MM.1S (cell line): ENCODE measurements at regions not wholly inside any gene's neighbourhood (a gene's known extent, or its start where the extent isn't known, plus 50 kb on each side); places are given as distances from the start of the nearest gene placed in this dataset.

Source experiments
- DNase-seq: peaks from one replicate; pipeline ENCODE4 v3.0.0-alpha.2; 2015
- H2AFZ ChIP-seq: fragments of 300-600 bp; sonication (generic); 2 replicates; pipeline ENCODE4 v1.6.0; 2016; ENCODE audit warnings: antibody characterized with exemption, low read length
- H3F3A ChIP-seq: fragments of 300-600 bp; sonication (generic); 2 replicates; pipeline ENCODE4 v1.6.1; 2016; ENCODE audit warnings: mild to moderate bottlenecking, antibody characterized with exemption, low read length, moderate library complexity, mixed read lengths; ENCODE audit not compliant: insufficient read depth
- H3K27ac ChIP-seq: fragments of 300-600 bp; sonication (generic); 2 replicates; pipeline ENCODE4 v1.5.1; 2016; ENCODE audit warnings: mild to moderate bottlenecking, low read length
- H3K27me3 ChIP-seq: fragments of 300-600 bp; sonication (generic); replicated peaks from 2 replicates; pipeline ENCODE4 v1.6.0; 2016; ENCODE audit warnings: low read length; ENCODE audit not compliant: insufficient read depth
- H3K36me3 ChIP-seq: fragments of 300-600 bp; sonication (generic); replicated peaks from 2 replicates; pipeline ENCODE4 v1.6.1; 2016; ENCODE audit warnings: mild to moderate bottlenecking, low read length, mixed read lengths; ENCODE audit not compliant: insufficient read depth
- H3K4me1 ChIP-seq: fragments of 300-600 bp; sonication (generic); 2 replicates; pipeline ENCODE4 v1.6.1; 2016; ENCODE audit warnings: low read length, mixed read lengths
- H3K4me2 ChIP-seq: fragments of 300-600 bp; sonication (generic); 2 replicates; pipeline ENCODE4 v1.6.0; 2016; ENCODE audit warnings: low read depth, low read length
- H3K4me3 ChIP-seq: fragments of 300-600 bp; sonication (generic); 2 replicates; pipeline ENCODE4 v1.5.1; 2016; ENCODE audit warnings: low read length, mixed read lengths
- H3K79me2 ChIP-seq: fragments of 300-600 bp; sonication (generic); 2 replicates; pipeline ENCODE4 v1.6.1; 2016; ENCODE audit warnings: mixed run types, low read length, mixed read lengths
- H3K9ac ChIP-seq: fragments of 300-600 bp; sonication (generic); 2 replicates; pipeline ENCODE4 v1.6.1; 2016; ENCODE audit warnings: low read length, mixed read lengths
- H3K9me2 ChIP-seq: fragments of 300-600 bp; sonication (generic); replicated peaks from 2 replicates; pipeline ENCODE4 v1.6.1; 2016; ENCODE audit warnings: mild to moderate bottlenecking, low read length, mixed read lengths; ENCODE audit not compliant: insufficient read depth
- H3K9me3 ChIP-seq: fragments of 300-600 bp; sonication (generic); replicated peaks from 2 replicates; pipeline ENCODE4 v1.6.1; 2016; ENCODE audit warnings: mild to moderate bottlenecking, low read length, mixed read lengths; ENCODE audit not compliant: insufficient read depth
- H4K20me1 ChIP-seq: fragments of 300-600 bp; sonication (generic); 2 replicates; pipeline ENCODE4 v1.6.1; 2016; ENCODE audit warnings: mild to moderate bottlenecking, low read length, moderate library complexity, mixed read lengths; ENCODE audit not compliant: insufficient read depth
- EZH2 ChIP-seq: fragments of 300-600 bp; sonication (generic); optimal IDR thresholded peaks from 2 replicates; pipeline ENCODE3; 2017; ENCODE audit warnings: low read depth, mild to moderate bottlenecking, antibody characterized with exemption, low read length, mixed read lengths
- EZH2phosphoT487 ChIP-seq: fragments of 300-600 bp; sonication (generic); IDR thresholded peaks from 2 replicates; pipeline ENCODE4 v1.6.1; 2018; ENCODE audit warnings: antibody characterized with exemption, low read length
- TF ChIP-seq, protein P1 (sequence below): fragments of 300-600 bp; sonication (generic); IDR thresholded peaks from 2 replicates; pipeline ENCODE4 v1.5.1; 2016; ENCODE audit warnings: antibody characterized with exemption, low read length, mixed read lengths

DNA sequence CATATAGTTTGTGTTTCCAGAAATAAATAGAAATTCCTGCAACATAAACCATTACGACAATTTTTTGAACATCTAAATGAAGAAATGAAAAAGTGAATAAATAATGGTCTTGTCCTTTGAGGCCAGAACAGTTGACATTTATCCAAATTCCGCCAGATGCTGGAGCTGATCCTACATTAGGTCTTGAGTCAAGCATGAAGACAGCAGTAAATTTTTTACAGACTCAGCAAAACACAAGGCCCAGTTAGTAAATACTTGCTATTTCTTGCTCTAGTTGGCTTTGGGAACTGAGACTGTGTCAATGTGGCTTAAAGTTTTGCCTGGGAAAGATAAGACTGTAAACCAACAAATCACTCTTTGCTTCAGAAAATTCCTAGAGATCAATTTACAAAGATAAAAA, 540.1 kb upstream of the RGS18 start:
- no peaks in the 10 kb centered on the region for H3K4me1 ChIP-seq
- no peak overlapping the region for H3K27ac ChIP-seq
- no peak overlapping the region for H3K4me2 ChIP-seq
- no peak overlapping the region for H3K9ac ChIP-seq
- no peaks in the 10 kb centered on the region for H3F3A ChIP-seq
- no peaks in the 10 kb centered on the region for H3K9me2 ChIP-seq
- H3K9me3 ChIP-seq: no peaks in the 10 kb centered on the region
- no peak overlapping the region for H2AFZ ChIP-seq
- H3K27me3 ChIP-seq: no peaks in the 10 kb centered on the region
- no peaks in the 10 kb centered on the region for H3K79me2 ChIP-seq
- H3K36me3 ChIP-seq: no peaks in the 10 kb centered on the region
- no peaks in the 10 kb centered on the region for H4K20me1 ChIP-seq
- no peak for TF ChIP-seq EZH2phosphoT487
- no peak for TF ChIP-seq EZH2
- TF ChIP-seq, protein P1, sequence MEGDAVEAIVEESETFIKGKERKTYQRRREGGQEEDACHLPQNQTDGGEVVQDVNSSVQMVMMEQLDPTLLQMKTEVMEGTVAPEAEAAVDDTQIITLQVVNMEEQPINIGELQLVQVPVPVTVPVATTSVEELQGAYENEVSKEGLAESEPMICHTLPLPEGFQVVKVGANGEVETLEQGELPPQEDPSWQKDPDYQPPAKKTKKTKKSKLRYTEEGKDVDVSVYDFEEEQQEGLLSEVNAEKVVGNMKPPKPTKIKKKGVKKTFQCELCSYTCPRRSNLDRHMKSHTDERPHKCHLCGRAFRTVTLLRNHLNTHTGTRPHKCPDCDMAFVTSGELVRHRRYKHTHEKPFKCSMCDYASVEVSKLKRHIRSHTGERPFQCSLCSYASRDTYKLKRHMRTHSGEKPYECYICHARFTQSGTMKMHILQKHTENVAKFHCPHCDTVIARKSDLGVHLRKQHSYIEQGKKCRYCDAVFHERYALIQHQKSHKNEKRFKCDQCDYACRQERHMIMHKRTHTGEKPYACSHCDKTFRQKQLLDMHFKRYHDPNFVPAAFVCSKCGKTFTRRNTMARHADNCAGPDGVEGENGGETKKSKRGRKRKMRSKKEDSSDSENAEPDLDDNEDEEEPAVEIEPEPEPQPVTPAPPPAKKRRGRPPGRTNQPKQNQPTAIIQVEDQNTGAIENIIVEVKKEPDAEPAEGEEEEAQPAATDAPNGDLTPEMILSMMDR: no peak
- DNase-seq: no peak
- no peak overlapping the region for H3K4me3 ChIP-seq

DNA sequence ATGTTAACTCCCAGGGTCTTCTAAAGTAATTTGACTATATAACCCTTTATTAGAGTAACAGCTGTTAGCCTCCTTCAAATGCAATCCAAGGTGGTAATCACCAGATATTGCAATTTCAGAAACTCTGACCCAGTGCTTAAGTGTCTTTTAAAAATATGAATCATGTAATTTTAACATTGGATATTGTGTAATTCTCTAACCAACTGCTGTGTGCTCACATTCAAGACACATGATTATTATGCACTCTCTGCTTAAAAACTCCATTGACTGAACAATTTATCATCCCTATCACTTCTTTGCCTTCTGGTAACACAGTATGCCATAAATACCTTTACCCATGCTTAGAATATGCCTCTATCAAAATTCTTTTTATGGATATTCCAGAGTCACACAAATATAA, 537.4 kb upstream of the RGS18 start:
- Histone ChIP-seq H3K9ac (no peak overlapping the region), H3K79me2 (no peaks in the 10 kb centered on the region), H3K9me2 (no peaks in the 10 kb centered on the region), H2AFZ (no peak overlapping the region), H3F3A (no peaks in the 10 kb centered on the region), H4K20me1 (no peaks in the 10 kb centered on the region), H3K36me3 (no peaks in the 10 kb centered on the region), H3K9me3 (no peaks in the 10 kb centered on the region), H3K27me3 (no peaks in the 10 kb centered on the region), H3K4me2 (no peak overlapping the region), H3K4me1 (no peaks in the 10 kb centered on the region), H3K27ac (no peak overlapping the region), H3K4me3 (no peak overlapping the region)
- no peak for DNase-seq
- TF ChIP-seq EZH2: no peak
- TF ChIP-seq, protein P1: no peak
- no peak for TF ChIP-seq EZH2phosphoT487

DNA sequence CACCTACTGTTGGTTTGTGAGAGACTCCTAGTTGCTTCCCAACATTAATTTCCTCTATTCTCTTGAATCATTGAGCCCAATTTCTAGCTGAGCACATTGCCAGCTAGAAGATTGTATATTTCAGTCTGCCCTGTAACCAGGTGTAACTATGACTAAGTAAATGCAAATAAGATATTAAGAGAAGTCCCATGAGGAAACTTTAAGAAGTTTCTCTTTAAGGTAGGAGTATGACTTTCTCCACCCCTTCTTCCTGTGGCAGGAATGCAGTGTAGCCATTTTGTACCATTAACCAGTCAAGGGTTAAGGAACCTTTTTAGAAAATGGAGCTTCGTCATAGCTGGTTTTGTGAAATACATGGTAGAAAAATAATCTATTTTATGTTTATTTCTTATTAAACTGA, 534.2 kb upstream of the RGS18 start:
- Histone ChIP-seq H3K27ac (no peak overlapping the region), H3K79me2 (no peaks in the 10 kb centered on the region), H3K9me3 (no peaks in the 10 kb centered on the region), H3K9ac (no peak overlapping the region), H4K20me1 (no peaks in the 10 kb centered on the region), H3K9me2 (no peaks in the 10 kb centered on the region), H3K4me1 (no peaks in the 10 kb centered on the region), H2AFZ (no peak overlapping the region), H3K27me3 (no peaks in the 10 kb centered on the region), H3K4me2 (no peak overlapping the region), H3K36me3 (no peaks in the 10 kb centered on the region), H3F3A (no peaks in the 10 kb centered on the region), H3K4me3 (no peak overlapping the region)
- no peak for TF ChIP-seq EZH2phosphoT487
- TF ChIP-seq, protein P1: no peak
- no peak for TF ChIP-seq EZH2
- no peak for DNase-seq
